H9 (cell line): ENCODE measurements at regions not wholly inside any gene's neighbourhood (a gene's known extent, or its start where the extent isn't known, plus 50 kb on each side); places are given as distances from the start of the nearest gene placed in this dataset.

Experiments
- DNase-seq: peaks from one replicate; pipeline ENCODE4 v3.0.0-alpha.2; 2017
- H2AFZ ChIP-seq: one replicate; pipeline ENCODE4 v1.6.1; 2013; ENCODE audit warnings: mild to moderate bottlenecking, low read length, control low read depth, moderate library complexity
- H2AK5ac ChIP-seq: 2 replicates; pipeline ENCODE4 v1.6.1; 2013; ENCODE audit warnings: low read length, control low read depth, mixed read lengths; ENCODE audit not compliant: insufficient read length
- H2BK120ac ChIP-seq: one replicate; pipeline ENCODE4 v1.6.1; 2013; ENCODE audit warnings: low read depth, mild to moderate bottlenecking, low read length, control low read depth, inconsistent platforms; ENCODE audit not compliant: poor library complexity, severe bottlenecking
- H2BK12ac ChIP-seq: 2 replicates; pipeline ENCODE4 v1.6.1; 2013; ENCODE audit warnings: low read length, control low read depth, mixed read lengths, low read depth; ENCODE audit not compliant: insufficient read length
- H2BK15ac ChIP-seq: 2 replicates; pipeline ENCODE4 v1.6.1; 2013; ENCODE audit warnings: low read depth, low read length, control low read depth
- H2BK20ac ChIP-seq: one replicate; pipeline ENCODE4 v1.6.1; 2013; ENCODE audit warnings: low read depth, mild to moderate bottlenecking, low read length, control low read depth, inconsistent platforms; ENCODE audit not compliant: poor library complexity, severe bottlenecking
- H2BK5ac ChIP-seq: 2 replicates; pipeline ENCODE4 v1.6.1; 2013; ENCODE audit warnings: low read length, control low read depth, mixed read lengths; ENCODE audit not compliant: insufficient read length
- H3K14ac ChIP-seq: 2 replicates; pipeline ENCODE4 v1.6.1; 2013; ENCODE audit warnings: low read length, control low read depth; ENCODE audit not compliant: insufficient read depth
- H3K18ac ChIP-seq: 2 replicates; pipeline ENCODE4 v1.6.1; 2013; ENCODE audit warnings: low read depth, mild to moderate bottlenecking, mixed read lengths, low read length, control low read depth; ENCODE audit not compliant: insufficient read length
- H3K23ac ChIP-seq: 2 replicates; pipeline ENCODE4 v1.6.1; 2013; ENCODE audit warnings: low read length, control low read depth, mixed read lengths, low read depth; ENCODE audit not compliant: insufficient read length
- H3K23me2 ChIP-seq: 2 replicates; pipeline ENCODE4 v1.6.1; 2013; ENCODE audit warnings: low read depth, mild to moderate bottlenecking, mixed read lengths, low read length, control low read depth; ENCODE audit not compliant: insufficient read length, poor library complexity, severe bottlenecking
- H3K27ac ChIP-seq: 2 replicates; pipeline ENCODE4 v1.5.1; 2013; ENCODE audit warnings: low read length, control low read depth, mixed read lengths, low read depth; ENCODE audit not compliant: insufficient read length
- H3K27me3 ChIP-seq: 2 replicates; pipeline ENCODE4 v1.6.1; 2013; ENCODE audit warnings: low read length, control low read depth, inconsistent platforms; ENCODE audit not compliant: insufficient read depth
- H3K4ac ChIP-seq: 2 replicates; pipeline ENCODE4 v1.6.1; 2013; ENCODE audit warnings: low read depth, mild to moderate bottlenecking, control low read depth, inconsistent platforms, low read length, moderate library complexity
- H3K4me1 ChIP-seq: 2 replicates; pipeline ENCODE4 v1.6.1; 2013; ENCODE audit warnings: low read length, control low read depth, inconsistent platforms; ENCODE audit not compliant: insufficient read depth
- H3K4me2 ChIP-seq: 2 replicates; pipeline ENCODE4 v1.6.1; 2013; ENCODE audit warnings: low read length, control low read depth, mixed read lengths; ENCODE audit not compliant: insufficient read length, insufficient read depth
- H3K56ac ChIP-seq: 2 replicates; pipeline ENCODE4 v1.6.1; 2013; ENCODE audit warnings: low read depth, mild to moderate bottlenecking, mixed read lengths, low read length, control low read depth; ENCODE audit not compliant: insufficient read length
- H3K79me1 ChIP-seq: 2 replicates; pipeline ENCODE4 v1.6.1; 2013; ENCODE audit warnings: low read depth, mild to moderate bottlenecking, moderate library complexity, low read length, control low read depth, inconsistent platforms; ENCODE audit not compliant: insufficient read depth, poor library complexity, severe bottlenecking
- H3K79me2 ChIP-seq: 2 replicates; pipeline ENCODE4 v1.6.1; 2013; ENCODE audit warnings: low read length, control low read depth, inconsistent platforms; ENCODE audit not compliant: insufficient read depth
- H3K9ac ChIP-seq: 2 replicates; pipeline ENCODE4 v1.6.1; 2013; ENCODE audit warnings: low read length, control low read depth, mixed read lengths; ENCODE audit not compliant: insufficient read length; ENCODE audit errors: extremely low read depth
- H3K9me3 ChIP-seq: one replicate; pipeline ENCODE4 v1.6.1; 2013; ENCODE audit warnings: low read depth, low read length, inconsistent platforms; ENCODE audit not compliant: control insufficient read depth
- H3T11ph ChIP-seq: one replicate; pipeline ENCODE4 v1.6.1; 2013; ENCODE audit warnings: mild to moderate bottlenecking, low read length, control low read depth, inconsistent platforms
- H4K20me1 ChIP-seq: one replicate; pipeline ENCODE4 v1.6.1; 2013; ENCODE audit not compliant: control insufficient read depth, insufficient read length, insufficient read depth
- H4K5ac ChIP-seq: 2 replicates; pipeline ENCODE4 v1.6.1; 2013; ENCODE audit warnings: low read depth, mild to moderate bottlenecking, mixed read lengths, low read length, control low read depth; ENCODE audit not compliant: insufficient read length
- H4K8ac ChIP-seq: replicated peaks from 2 replicates; pipeline ENCODE4 v1.6.1; 2013; ENCODE audit warnings: low read length, control low read depth, mixed read lengths, low read depth; ENCODE audit not compliant: insufficient read length
- H4K91ac ChIP-seq: 2 replicates; pipeline ENCODE4 v1.6.1; 2013; ENCODE audit warnings: low read depth, mild to moderate bottlenecking, moderate library complexity, mixed read lengths, low read length, control low read depth; ENCODE audit not compliant: insufficient read length
- H3K27ac Mint-ChIP-seq, 3 experiments: 2 replicates in 2 of 3; 3 replicates in 1 of 3; pipeline ENCODE4 v1.8.0; 2020 to 2021; ENCODE audit warnings: mixed read lengths in 3 of 3, mild to moderate bottlenecking in 1 of 3, moderate library complexity in 1 of 3
- H3K27me3 Mint-ChIP-seq: 2 replicates; pipeline ENCODE4 v1.8.0; 2021; ENCODE audit warnings: low read depth, mild to moderate bottlenecking, moderate library complexity, mixed read lengths
- H3K36me3 Mint-ChIP-seq, 3 experiments: 2 replicates in 2 of 3; 3 replicates in 1 of 3; pipeline ENCODE4 v1.8.0; 2020 to 2021; ENCODE audit warnings: low read depth in 3 of 3, mixed read lengths in 3 of 3; ENCODE audit not compliant: insufficient read depth in 1 of 3
- H3K4me1 Mint-ChIP-seq, 2 experiments: 2 replicates each; pipeline ENCODE4 v1.8.0; 2020; ENCODE audit warnings: mixed read lengths in 2 of 2
- H3K4me3 Mint-ChIP-seq, 2 experiments: 2 replicates in 1 of 2; 3 replicates in 1 of 2; pipeline ENCODE4 v1.8.0; 2020 to 2021; ENCODE audit warnings: mild to moderate bottlenecking in 2 of 2, mixed read lengths in 2 of 2, moderate library complexity in 1 of 2
- H3K9me3 Mint-ChIP-seq, 2 experiments: 2 replicates in 1 of 2; 3 replicates in 1 of 2; pipeline ENCODE4 v1.8.0; 2020; ENCODE audit warnings: mild to moderate bottlenecking in 2 of 2, mixed read lengths in 2 of 2, moderate library complexity in 1 of 2
- WGBS: extraction: QIAGEN DNeasy Blood & Tissue Kit; methylation state at CpG from one replicate; pipeline ENCODE4 v1.1.7; 2013; ENCODE audit warnings: missing lambda C conversion rate, low lambda C conversion rate, mixed read lengths; ENCODE audit not compliant: insufficient read length; ENCODE audit errors: extremely low coverage; 5-methylcytosine and 5-hydroxymethylcytosine counted together
- TF ChIP-seq, protein P1 (sequence below): fragments of 200-600 bp; sonication (generic); conservative IDR thresholded peaks from 3 replicates; pipeline ENCODE4 v1.8.0; 2021; ENCODE audit warnings: antibody characterized with exemption, mild to moderate bottlenecking

DNA sequence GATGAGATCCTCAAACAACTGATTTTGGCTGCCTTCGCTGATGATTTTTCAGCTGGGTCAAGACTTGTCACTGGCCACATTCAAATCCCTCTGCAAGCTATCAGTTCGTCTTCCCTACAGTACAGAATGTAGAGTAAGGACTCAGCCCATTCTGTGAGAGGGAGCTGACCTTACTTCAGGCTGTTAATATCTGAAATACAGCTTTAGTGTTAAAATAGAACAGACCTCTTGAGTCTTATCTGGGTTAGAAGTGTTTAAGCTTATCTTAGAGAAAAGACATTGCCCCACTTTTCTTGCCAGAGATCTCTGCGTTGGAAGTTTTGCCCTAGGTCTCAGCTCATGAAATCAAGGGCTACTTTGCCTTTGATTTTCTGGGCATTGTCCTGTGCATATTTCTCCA, 383.4 kb upstream of the LARGE1 start:
- H3K79me1 ChIP-seq, result no peaks in the 10 kb centered on the region
- TF ChIP-seq, protein P1, sequence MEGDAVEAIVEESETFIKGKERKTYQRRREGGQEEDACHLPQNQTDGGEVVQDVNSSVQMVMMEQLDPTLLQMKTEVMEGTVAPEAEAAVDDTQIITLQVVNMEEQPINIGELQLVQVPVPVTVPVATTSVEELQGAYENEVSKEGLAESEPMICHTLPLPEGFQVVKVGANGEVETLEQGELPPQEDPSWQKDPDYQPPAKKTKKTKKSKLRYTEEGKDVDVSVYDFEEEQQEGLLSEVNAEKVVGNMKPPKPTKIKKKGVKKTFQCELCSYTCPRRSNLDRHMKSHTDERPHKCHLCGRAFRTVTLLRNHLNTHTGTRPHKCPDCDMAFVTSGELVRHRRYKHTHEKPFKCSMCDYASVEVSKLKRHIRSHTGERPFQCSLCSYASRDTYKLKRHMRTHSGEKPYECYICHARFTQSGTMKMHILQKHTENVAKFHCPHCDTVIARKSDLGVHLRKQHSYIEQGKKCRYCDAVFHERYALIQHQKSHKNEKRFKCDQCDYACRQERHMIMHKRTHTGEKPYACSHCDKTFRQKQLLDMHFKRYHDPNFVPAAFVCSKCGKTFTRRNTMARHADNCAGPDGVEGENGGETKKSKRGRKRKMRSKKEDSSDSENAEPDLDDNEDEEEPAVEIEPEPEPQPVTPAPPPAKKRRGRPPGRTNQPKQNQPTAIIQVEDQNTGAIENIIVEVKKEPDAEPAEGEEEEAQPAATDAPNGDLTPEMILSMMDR, result no peak
- H3K79me2 ChIP-seq, result no peaks in the 10 kb centered on the region
- H4K5ac ChIP-seq, result no peak overlapping the region
- no peaks in the 10 kb centered on the region for H3K23me2 ChIP-seq
- H3K4ac ChIP-seq, result no peak overlapping the region
- no peak overlapping the region for H3K23ac ChIP-seq
- H3K56ac ChIP-seq, result no peak overlapping the region
- no peaks in the 10 kb centered on the region for H3K36me3 Mint-ChIP-seq
- H3K9me3 Mint-ChIP-seq, result peaks cover 4 to 7% of the 10 kb centered on the region in 2 experiments; a peak in 3 of 5 replicates
- no peaks in the 10 kb centered on the region for H3K4me1 ChIP-seq
- no peak overlapping the region for H2AK5ac ChIP-seq
- H2BK15ac ChIP-seq, result no peak overlapping the region
- H3K4me3 Mint-ChIP-seq, result no peak overlapping the region
- no peaks in the 10 kb centered on the region for H4K20me1 ChIP-seq
- H3K4me2 ChIP-seq, result no peak overlapping the region
- no peaks in the 10 kb centered on the region for H3K4me1 Mint-ChIP-seq
- no peak overlapping the region for H3K27ac Mint-ChIP-seq
- no peak overlapping the region for H3K9ac ChIP-seq
- H2BK5ac ChIP-seq, result no peak overlapping the region
- no peak overlapping the region for H3K18ac ChIP-seq
- no peak for DNase-seq
- H2BK20ac ChIP-seq, result no peak overlapping the region
- no peak overlapping the region for H4K8ac ChIP-seq
- no CpG with 5 or more reads among the region's 3 CpGs for WGBS
- no peak overlapping the region for H2AFZ ChIP-seq
- no peak overlapping the region for H2BK12ac ChIP-seq
- no peak overlapping the region for H3K27ac ChIP-seq
- no peak overlapping the region for H3T11ph ChIP-seq
- no peaks in the 10 kb centered on the region for H3K27me3 ChIP-seq
- H4K91ac ChIP-seq, result no peak overlapping the region
- H3K9me3 ChIP-seq, result no peaks in the 10 kb centered on the region
- no peak overlapping the region for H3K14ac ChIP-seq
- no peak overlapping the region for H2BK120ac ChIP-seq
- peaks cover 30% of the 10 kb centered on the region for H3K27me3 Mint-ChIP-seq
